H1 (cell line): ENCODE measurements at regions not wholly inside any gene's neighbourhood (a gene's known extent, or its start where the extent isn't known, plus 50 kb on each side); places are given as distances from the start of the nearest gene placed in this dataset.

ENCODE experiments used
- CHD2 ChIP-seq: IDR thresholded peaks from 2 replicates; pipeline ENCODE4 v1.6.1; 2012; ENCODE audit warnings: low read length, improper control_type of control experiment
- TBP ChIP-seq: IDR thresholded peaks from 2 replicates; pipeline ENCODE4 v1.6.1; 2011; ENCODE audit warnings: low read depth, low read length, improper control_type of control experiment

- TF ChIP-seq TBP (no peak), CHD2 (no peak)
These were observed 109.0 kb downstream of the TRIM29 start (continued) for GRCh38 chr11:120028897-120029258.
